ENCODE measurements at regions not wholly inside any gene's neighbourhood (a gene's known extent, or its start where the extent isn't known, plus 50 kb on each side); places are given as distances from the start of the nearest gene placed in this dataset.
A peak's percentile ranks its signal among the peaks of the same experiment; 100 is the strongest.

GRCh38 chr12:65631621-65632111 lies 192.6 kb upstream of the HMGA2 start:
- no peak overlapping the region for H2AFZ ChIP-seq
- TF ChIP-seq EZH2 (IDR thresholded peaks at IDR 0.05; ENCODE audit: borderline replicate concordance) (no peak), EZH2phosphoT487 (IDR thresholded peaks at IDR 0.05; ENCODE audit: low read depth, severe bottlenecking, unreplicated experiment) (no peak)
- TF ChIP-seq, protein P1, sequence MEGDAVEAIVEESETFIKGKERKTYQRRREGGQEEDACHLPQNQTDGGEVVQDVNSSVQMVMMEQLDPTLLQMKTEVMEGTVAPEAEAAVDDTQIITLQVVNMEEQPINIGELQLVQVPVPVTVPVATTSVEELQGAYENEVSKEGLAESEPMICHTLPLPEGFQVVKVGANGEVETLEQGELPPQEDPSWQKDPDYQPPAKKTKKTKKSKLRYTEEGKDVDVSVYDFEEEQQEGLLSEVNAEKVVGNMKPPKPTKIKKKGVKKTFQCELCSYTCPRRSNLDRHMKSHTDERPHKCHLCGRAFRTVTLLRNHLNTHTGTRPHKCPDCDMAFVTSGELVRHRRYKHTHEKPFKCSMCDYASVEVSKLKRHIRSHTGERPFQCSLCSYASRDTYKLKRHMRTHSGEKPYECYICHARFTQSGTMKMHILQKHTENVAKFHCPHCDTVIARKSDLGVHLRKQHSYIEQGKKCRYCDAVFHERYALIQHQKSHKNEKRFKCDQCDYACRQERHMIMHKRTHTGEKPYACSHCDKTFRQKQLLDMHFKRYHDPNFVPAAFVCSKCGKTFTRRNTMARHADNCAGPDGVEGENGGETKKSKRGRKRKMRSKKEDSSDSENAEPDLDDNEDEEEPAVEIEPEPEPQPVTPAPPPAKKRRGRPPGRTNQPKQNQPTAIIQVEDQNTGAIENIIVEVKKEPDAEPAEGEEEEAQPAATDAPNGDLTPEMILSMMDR (IDR thresholded peaks at IDR 0.05; ENCODE audit: poor library complexity), result no peak
- H3K27ac ChIP-seq, result peak overlapping the region; percentile 29
- H3K27me3 ChIP-seq, result no peaks in the 10 kb centered on the region
- H3K4me2 ChIP-seq, result peak overlapping the region; percentile 39
- no peaks in the 10 kb centered on the region for H3K36me3 ChIP-seq (replicated peaks; ENCODE audit: insufficient read depth, low read depth)
- H3K4me1 ChIP-seq (ENCODE audit: insufficient read depth), result peaks cover 18% of the 10 kb centered on the region
- 46% methylated on average over 8 of the region's 8 CpGs for WGBS (ENCODE audit: low lambda C conversion rate, missing lambda C conversion rate)
- DNase-seq (ENCODE audit: low spot score), result peak; percentile 64
- H3K9me3 ChIP-seq (ENCODE audit: low read depth), result no peaks in the 10 kb centered on the region
- H3K79me2 ChIP-seq, result no peaks in the 10 kb centered on the region
- no peaks in the 10 kb centered on the region for H4K20me1 ChIP-seq (ENCODE audit: insufficient read depth, poor library complexity, severe bottlenecking)
- no peak overlapping the region for H3K4me3 ChIP-seq
- no peaks in the 10 kb centered on the region for H3K9me2 ChIP-seq (replicated peaks; ENCODE audit: insufficient read depth)

- no peaks in the 10 kb centered on the region for H3K27me3 ChIP-seq
- no peaks in the 10 kb centered on the region for H3K9me3 ChIP-seq (ENCODE audit: low read depth)
- no peak for TF ChIP-seq EZH2 (IDR thresholded peaks at IDR 0.05; ENCODE audit: borderline replicate concordance)
- TF ChIP-seq, protein P1 (IDR thresholded peaks at IDR 0.05; ENCODE audit: poor library complexity), result no peak
- TF ChIP-seq EZH2phosphoT487 (IDR thresholded peaks at IDR 0.05; ENCODE audit: low read depth, severe bottlenecking, unreplicated experiment), result no peak
- H3K79me2 ChIP-seq, result no peaks in the 10 kb centered on the region
- WGBS (ENCODE audit: low lambda C conversion rate, missing lambda C conversion rate), result 94% methylated on average over 5 of the region's 5 CpGs
- no peaks in the 10 kb centered on the region for H4K20me1 ChIP-seq (ENCODE audit: insufficient read depth, poor library complexity, severe bottlenecking)
- H3K36me3 ChIP-seq (replicated peaks; ENCODE audit: insufficient read depth, low read depth), result no peaks in the 10 kb centered on the region
- DNase-seq (ENCODE audit: low spot score), result no peak
- no peaks in the 10 kb centered on the region for H3K9me2 ChIP-seq (replicated peaks; ENCODE audit: insufficient read depth)
- H3K27ac ChIP-seq, result peak overlapping the region; percentile 29
- no peak overlapping the region for H2AFZ ChIP-seq
- no peak overlapping the region for H3K4me3 ChIP-seq
- H3K4me2 ChIP-seq, result peak overlapping the region; percentile 39
- H3K4me1 ChIP-seq (ENCODE audit: insufficient read depth), result peaks cover 18% of the 10 kb centered on the region
These were observed 192.0 kb upstream of the HMGA2 start for GRCh38 chr12:65632131-65632855.

- 87% methylated on average over 3 of the region's 3 CpGs for WGBS (ENCODE audit: low lambda C conversion rate, missing lambda C conversion rate)
- Histone ChIP-seq H3K4me1 (ENCODE audit: insufficient read depth) (peaks cover 18% of the 10 kb centered on the region), H2AFZ (no peak overlapping the region), H3K9me3 (ENCODE audit: low read depth) (no peaks in the 10 kb centered on the region), H3K36me3 (replicated peaks; ENCODE audit: insufficient read depth, low read depth) (no peaks in the 10 kb centered on the region), H3K79me2 (no peaks in the 10 kb centered on the region), H3K9me2 (replicated peaks; ENCODE audit: insufficient read depth) (no peaks in the 10 kb centered on the region), H3K4me2 (no peak overlapping the region), H3K4me3 (no peak overlapping the region), H3K27ac (no peak overlapping the region), H4K20me1 (ENCODE audit: insufficient read depth, poor library complexity, severe bottlenecking) (no peaks in the 10 kb centered on the region), H3K27me3 (no peaks in the 10 kb centered on the region)
- no peak for DNase-seq (ENCODE audit: low spot score)
- TF ChIP-seq, protein P1 (IDR thresholded peaks at IDR 0.05; ENCODE audit: poor library complexity), result no peak
- TF ChIP-seq EZH2phosphoT487 (IDR thresholded peaks at IDR 0.05; ENCODE audit: low read depth, severe bottlenecking, unreplicated experiment), result no peak
- TF ChIP-seq EZH2 (IDR thresholded peaks at IDR 0.05; ENCODE audit: borderline replicate concordance), result no peak
These were observed 190.2 kb upstream of the HMGA2 start for GRCh38 chr12:65634061-65634460.

Data from hepatocyte (in vitro differentiated cells).